Esophagus squamous epithelium (tissue), 5 donors: ENCODE measurements at regions not wholly inside any gene's neighbourhood (a gene's known extent, or its start where the extent isn't known, plus 50 kb on each side); places are given as distances from the start of the nearest gene placed in this dataset.

Source experiments
- DNase-seq: peaks from one replicate; lab custom pipeline; 2025; lab: John Stamatoyannopoulos, UW
- H3K27ac ChIP-seq, 4 donors: fragments of 200-600 bp; sonication (generic); one replicate each; pipeline ENCODE4 v1.5.1; 2016 to 2019; ENCODE audit warnings: mild to moderate bottlenecking in 1 of 4
- H3K27me3 ChIP-seq, 4 donors: fragments of 200-600 bp; sonication (generic); 1 replicate in 3 of 4; 2 replicates in 1 of 4; pipeline versions ENCODE4 v1.5.1 to v1.6.0; 2017 to 2021; ENCODE audit warnings: antibody characterized with exemption in 1 of 4
- H3K36me3 ChIP-seq, 3 donors: fragments of 200-600 bp; sonication (generic); one replicate each; pipeline ENCODE4 v1.5.1; 2016 to 2019
- H3K4me1 ChIP-seq, 3 donors: fragments of 200-600 bp; sonication (generic); one replicate each; pipeline ENCODE4 v1.5.1; 2017 to 2019
- H3K4me3 ChIP-seq, 4 donors: fragments of 200-600 bp; sonication (generic); 1 replicate in 3 of 4; 2 replicates in 1 of 4; pipeline ENCODE4 v1.5.1; 2016 to 2019; ENCODE audit warnings: mild to moderate bottlenecking in 2 of 4, moderate library complexity in 1 of 4
- H3K9me3 ChIP-seq, 3 donors: fragments of 200-600 bp; sonication (generic); one replicate each; pipeline ENCODE4 v1.5.1; 2016 to 2019
- POLR2A ChIP-seq, 4 donors: fragments of 450-650 bp; IDR thresholded peaks; one replicate each; pipeline ENCODE4 v1.6.1; 2017; ENCODE audit warnings: antibody characterized with exemption in 4 of 4, mild to moderate bottlenecking in 4 of 4, moderate library complexity in 3 of 4
- WGBS, 2 donors: methylation state at CpG; one replicate each; pipeline ENCODE4 v1.1.5; 2018; 5-methylcytosine and 5-hydroxymethylcytosine counted together
- intact Hi-C: fragments of 100-400 bp; cut with DNase I; formaldehyde crosslinking; loops from one replicate; pipeline ENCODE4 v1.15.0; 2022
- TF ChIP-seq, protein P1 (sequence below), 6 experiments: fragments of 450-650 bp in 4 of 6; fragments of 200-600 bp in 2 of 6; sonication (generic) in 2 of 6; IDR thresholded peaks; one replicate each; pipeline ENCODE4 v1.5.1; 2016 to 2019; ENCODE audit warnings: antibody characterized with exemption in 6 of 6, mild to moderate bottlenecking in 4 of 6, moderate library complexity in 4 of 6
- donor health status: DM: yes; HTN: yes; CAD: no.

DNA sequence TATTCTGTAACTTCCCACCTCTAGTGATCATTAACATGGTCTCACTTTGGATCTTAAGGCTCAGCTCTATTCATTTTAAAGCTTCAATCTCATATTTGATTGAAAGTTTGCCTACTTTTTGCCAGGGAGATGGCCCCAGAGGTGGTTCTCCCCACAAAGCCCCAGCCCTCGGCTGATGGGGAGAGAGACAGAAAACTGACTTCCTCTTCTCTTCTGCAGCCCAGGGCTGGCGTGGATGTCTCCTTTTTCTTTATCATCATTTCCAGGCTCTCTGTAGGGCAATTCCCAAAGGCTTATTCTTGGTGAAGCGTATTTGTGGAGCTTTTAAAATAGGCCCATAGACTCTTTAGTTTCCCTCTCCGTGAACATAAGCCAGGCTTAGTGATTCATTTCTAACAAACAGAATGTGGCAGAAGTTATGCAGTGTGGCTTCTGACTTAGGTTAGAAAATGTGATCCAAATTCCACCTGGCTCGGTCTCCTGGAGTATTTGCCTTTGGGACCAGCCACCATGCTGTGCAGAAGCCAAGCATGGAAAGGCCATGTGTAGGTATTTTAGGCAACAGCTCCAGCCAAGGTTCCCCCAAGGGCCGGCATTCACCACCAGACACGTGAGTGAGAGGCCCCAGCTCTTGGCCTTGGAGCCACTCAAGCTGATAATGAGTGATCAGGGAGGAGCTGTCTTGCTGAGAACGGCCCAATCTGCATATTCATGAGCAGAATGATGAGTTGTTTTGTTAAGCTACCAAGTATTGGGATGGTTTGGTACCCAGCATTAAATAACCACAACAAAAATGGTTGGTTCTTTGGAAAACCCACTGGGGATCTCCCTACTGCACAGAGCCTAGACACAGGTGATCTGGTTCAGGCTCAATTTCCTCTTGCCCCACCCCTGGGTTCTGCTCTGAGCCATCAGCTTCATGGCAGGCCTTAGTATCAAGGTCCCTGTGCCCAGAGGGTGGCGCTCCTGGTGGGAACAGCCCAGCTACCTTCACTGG, 353.2 kb upstream of the PROK2 start:
- Histone ChIP-seq H3K9me3 (no peaks in the 10 kb centered on the region), H3K4me3 (no peak overlapping the region), H3K27me3 (no peaks in the 10 kb centered on the region), H3K36me3 (no peaks in the 10 kb centered on the region), H3K27ac (no peak overlapping the region), H3K4me1 (no peaks in the 10 kb centered on the region)
- WGBS, 2 donors, result 73 to 83% methylated on average over 7 to 8 of the region's 9 CpGs
- DNase-seq, result no peak
- intact Hi-C loops, result no loop called here
- TF ChIP-seq, protein P1, sequence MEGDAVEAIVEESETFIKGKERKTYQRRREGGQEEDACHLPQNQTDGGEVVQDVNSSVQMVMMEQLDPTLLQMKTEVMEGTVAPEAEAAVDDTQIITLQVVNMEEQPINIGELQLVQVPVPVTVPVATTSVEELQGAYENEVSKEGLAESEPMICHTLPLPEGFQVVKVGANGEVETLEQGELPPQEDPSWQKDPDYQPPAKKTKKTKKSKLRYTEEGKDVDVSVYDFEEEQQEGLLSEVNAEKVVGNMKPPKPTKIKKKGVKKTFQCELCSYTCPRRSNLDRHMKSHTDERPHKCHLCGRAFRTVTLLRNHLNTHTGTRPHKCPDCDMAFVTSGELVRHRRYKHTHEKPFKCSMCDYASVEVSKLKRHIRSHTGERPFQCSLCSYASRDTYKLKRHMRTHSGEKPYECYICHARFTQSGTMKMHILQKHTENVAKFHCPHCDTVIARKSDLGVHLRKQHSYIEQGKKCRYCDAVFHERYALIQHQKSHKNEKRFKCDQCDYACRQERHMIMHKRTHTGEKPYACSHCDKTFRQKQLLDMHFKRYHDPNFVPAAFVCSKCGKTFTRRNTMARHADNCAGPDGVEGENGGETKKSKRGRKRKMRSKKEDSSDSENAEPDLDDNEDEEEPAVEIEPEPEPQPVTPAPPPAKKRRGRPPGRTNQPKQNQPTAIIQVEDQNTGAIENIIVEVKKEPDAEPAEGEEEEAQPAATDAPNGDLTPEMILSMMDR (IDR thresholded peaks at IDR 0.05), result no peak
- no peak for TF ChIP-seq POLR2A (IDR thresholded peaks at IDR 0.05)

DNA sequence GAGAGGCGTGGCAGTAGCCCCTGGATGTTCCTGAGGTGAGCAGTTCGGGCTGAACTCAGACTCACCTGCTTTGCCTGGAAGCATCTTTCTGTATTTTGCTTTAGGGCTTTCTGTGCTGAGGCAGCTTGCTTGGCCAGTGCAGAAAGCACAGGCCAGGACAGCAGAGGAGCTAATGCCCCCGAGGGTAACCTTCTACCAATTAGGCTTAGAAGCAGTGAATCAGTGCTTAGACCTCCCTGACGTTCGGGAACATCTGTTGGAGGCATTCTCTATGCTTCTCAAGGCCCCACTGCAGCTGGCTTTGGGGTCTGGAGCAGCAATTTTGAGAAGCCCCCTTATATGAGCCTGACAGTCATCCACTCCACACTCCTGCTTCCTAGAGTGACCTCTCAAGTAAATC, 350.7 kb upstream of the PROK2 start:
- no peaks in the 10 kb centered on the region for H3K27me3 ChIP-seq
- 59 to 83% methylated on average over 1 to 4 of the region's 5 CpGs for WGBS, 2 donors
- H3K9me3 ChIP-seq, result no peaks in the 10 kb centered on the region
- intact Hi-C loops, result no loop called here
- no peak for TF ChIP-seq POLR2A (IDR thresholded peaks at IDR 0.05)
- TF ChIP-seq, protein P1 (IDR thresholded peaks at IDR 0.05), result no peak
- no peak for DNase-seq
- H3K27ac ChIP-seq, result no peak overlapping the region
- no peak overlapping the region for H3K4me3 ChIP-seq
- H3K4me1 ChIP-seq, result no peaks in the 10 kb centered on the region
- H3K36me3 ChIP-seq, result no peaks in the 10 kb centered on the region

DNA sequence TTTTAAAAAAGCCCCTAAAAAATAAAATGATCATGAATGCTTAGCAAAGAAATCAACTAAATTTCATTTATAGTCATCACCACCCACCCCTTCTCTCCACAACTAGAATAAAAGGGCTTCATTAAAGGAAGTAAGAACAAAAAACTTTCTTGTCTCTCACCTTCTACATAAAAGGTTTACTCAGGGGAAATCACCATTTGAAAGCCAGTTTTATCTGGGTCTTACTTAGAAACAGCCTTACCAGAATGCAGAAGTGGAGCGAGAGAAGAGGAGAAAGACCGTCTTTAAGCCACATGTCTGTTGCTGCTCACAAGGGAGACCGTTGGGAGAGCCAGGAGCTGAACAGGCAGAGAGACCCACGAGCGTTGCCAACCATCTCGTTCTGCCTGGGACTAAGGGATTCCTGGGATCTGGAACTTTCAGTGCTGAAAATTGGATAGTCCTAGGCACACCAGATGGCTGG, 350.1 kb upstream of the PROK2 start:
- no peaks in the 10 kb centered on the region for H3K9me3 ChIP-seq
- H3K4me3 ChIP-seq, result no peak overlapping the region
- no peak for TF ChIP-seq POLR2A (IDR thresholded peaks at IDR 0.05)
- TF ChIP-seq, protein P1 (IDR thresholded peaks at IDR 0.05), result no peak
- H3K27ac ChIP-seq, result no peak overlapping the region
- H3K4me1 ChIP-seq, result no peaks in the 10 kb centered on the region
- H3K27me3 ChIP-seq, result no peaks in the 10 kb centered on the region
- no peaks in the 10 kb centered on the region for H3K36me3 ChIP-seq
- intact Hi-C loops, result no loop called here
- DNase-seq, result no peak
- 53 to 72% methylated on average over 5 to 6 of the region's 6 CpGs for WGBS, 2 donors

DNA sequence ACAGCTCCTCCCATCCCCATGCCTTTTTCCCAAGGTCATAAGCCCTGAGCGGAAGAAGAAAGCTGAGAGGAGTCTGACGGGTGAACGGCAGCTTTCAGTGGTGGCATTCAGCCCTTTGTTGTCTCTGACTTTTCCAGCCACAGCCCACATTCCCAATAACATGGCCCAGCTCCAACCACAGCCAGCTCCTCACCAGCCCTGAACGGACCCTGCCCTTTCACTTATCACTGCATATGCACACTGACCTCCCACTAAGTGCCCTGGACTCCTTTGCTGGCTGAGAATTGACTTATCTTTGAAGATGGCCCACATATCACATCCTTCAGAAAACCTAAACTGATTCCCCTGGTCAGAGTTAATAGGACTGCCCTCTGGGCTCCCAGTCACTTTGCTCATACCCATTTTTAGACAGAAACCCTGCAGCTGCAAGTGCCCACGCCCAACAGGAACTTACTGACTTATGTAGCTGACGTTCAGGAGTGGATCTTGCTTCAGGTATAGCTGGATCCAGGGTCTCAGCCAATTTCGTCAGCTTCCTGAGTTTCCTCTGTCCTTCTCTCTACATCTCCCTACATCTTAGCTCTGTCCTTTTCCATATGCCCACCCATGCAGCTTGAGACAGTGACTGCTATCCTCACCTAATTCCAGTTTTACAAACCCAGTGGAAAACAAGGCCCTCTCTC, 348.5 kb upstream of the PROK2 start:
- Histone ChIP-seq H3K36me3 (no peaks in the 10 kb centered on the region), H3K4me3 (no peak overlapping the region), H3K27ac (no peak overlapping the region), H3K27me3 (no peaks in the 10 kb centered on the region), H3K4me1 (peaks cover 0 to 9% (median 0%) of the 10 kb centered on the region in 3 donors), H3K9me3 (no peaks in the 10 kb centered on the region)
- DNase-seq, result no peak
- whole genome bisulfite sequencing, 2 donors, result 87 to 90% methylated on average over 7 of the region's 7 CpGs
- TF ChIP-seq, protein P1 (IDR thresholded peaks at IDR 0.05), result no peak
- TF ChIP-seq POLR2A (IDR thresholded peaks at IDR 0.05), result no peak
- intact Hi-C loops, result no loop called here

DNA sequence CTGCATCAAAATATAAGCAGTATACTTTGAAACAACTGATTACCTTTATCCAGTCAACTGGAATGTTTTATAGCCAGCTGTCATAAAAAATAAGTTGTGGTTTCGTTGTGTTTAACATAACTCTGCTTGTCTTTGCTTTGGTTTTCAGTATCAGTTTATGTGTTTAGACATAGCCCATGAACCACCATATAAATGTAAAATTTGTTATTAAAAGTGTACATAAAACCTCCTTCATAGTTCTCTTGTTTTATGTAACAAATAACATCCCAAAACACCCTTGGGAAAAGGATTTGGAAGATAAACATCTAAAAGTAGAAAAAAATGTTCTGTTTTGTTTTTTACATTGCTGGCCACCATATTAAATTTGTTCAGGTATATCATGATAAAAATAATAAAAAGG, 347.0 kb upstream of the PROK2 start:
- TF ChIP-seq, protein P1 (IDR thresholded peaks at IDR 0.05), result no peak
- no peak for TF ChIP-seq POLR2A (IDR thresholded peaks at IDR 0.05)
- no peak overlapping the region for H3K4me3 ChIP-seq
- H3K27ac ChIP-seq, result no peak overlapping the region
- no peaks in the 10 kb centered on the region for H3K27me3 ChIP-seq
- no peaks in the 10 kb centered on the region for H3K9me3 ChIP-seq
- peaks cover 0 to 18% (median 0%) of the 10 kb centered on the region in 3 donors for H3K4me1 ChIP-seq
- H3K36me3 ChIP-seq, result no peaks in the 10 kb centered on the region
- DNase-seq, result no peak
- intact Hi-C loops, result no loop called here
- 78 to 96% methylated on average over 1 of the region's 1 CpG for WGBS, 2 donors
